Stromal cell of bone marrow (primary cell): ENCODE measurements at regions not wholly inside any gene's neighbourhood (a gene's known extent, or its start where the extent isn't known, plus 50 kb on each side); places are given as distances from the start of the nearest gene placed in this dataset.

Experiments
- DNase-seq: peaks from one replicate; pipeline ENCODE4 v3.0.0-alpha.2; 2012; ENCODE audit warnings: low read depth

DNA sequence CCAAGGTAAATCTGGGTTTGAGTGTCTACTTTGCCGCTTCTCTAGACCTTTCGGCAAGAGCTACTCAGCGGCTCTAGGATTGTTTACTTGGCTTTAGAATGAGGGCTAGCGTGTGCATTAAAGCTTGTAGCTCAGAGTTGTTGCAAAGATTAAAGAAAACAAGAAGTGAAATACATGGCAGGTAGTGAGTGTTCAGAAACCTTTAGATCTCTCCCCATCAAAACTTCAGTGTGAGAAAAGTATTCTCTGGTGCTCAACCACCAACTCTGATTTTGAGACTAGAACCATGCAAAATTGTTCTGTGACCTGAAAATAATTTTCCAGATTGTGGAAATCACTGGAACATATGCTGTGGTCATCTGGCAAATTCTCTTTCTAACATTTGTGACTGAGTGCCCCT, 512.0 kb downstream of the CMPK2 start:
- no peak for DNase-seq

- no peak for DNase-seq
Measured at GRCh38 chr2:6354546-6354945, 511.2 kb downstream of the CMPK2 start.

- DNase-seq: no peak
Measured at GRCh38 chr2:6355886-6356761, 509.6 kb downstream of the CMPK2 start.

DNA sequence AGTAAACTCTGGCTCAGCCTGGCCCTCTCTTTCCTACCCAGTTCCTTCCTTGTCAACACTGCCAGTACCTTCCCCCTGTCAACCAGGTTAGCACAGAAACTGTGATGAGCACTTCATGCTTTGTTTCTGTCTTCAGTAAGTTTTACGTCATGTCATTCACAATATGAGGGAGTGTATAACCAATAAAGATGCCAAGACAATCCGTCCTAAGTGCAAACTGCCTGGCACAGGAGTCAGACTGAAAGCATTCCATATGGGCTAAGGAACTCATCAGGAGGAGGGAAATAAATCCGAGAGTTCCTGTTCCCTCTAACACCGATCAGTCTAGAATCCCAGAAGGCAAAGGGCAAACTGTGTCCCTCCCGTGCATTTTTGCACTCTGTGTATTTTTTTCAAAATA, 507.2 kb downstream of the CMPK2 start:
- DNase-seq: no peak

DNA sequence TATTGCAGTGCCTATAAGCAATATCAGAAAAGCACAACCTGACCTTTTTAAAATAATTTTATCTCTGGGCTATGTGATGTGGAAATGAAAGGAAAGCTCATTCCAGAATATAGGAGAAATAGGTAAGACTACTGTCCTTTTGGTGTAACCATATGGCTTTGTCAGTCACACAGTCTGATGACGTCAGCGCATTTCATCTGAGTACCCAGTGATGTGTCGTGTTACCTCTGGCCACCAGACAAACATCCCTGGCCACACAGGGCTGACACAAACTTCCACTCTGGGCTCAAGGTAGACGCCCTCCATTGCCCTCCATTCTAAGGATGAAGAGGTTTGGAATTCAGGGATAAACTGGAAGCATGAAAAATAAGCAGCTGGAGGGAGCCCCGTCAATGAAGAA, 506.7 kb downstream of the CMPK2 start:
- DNase-seq: no peak

DNA sequence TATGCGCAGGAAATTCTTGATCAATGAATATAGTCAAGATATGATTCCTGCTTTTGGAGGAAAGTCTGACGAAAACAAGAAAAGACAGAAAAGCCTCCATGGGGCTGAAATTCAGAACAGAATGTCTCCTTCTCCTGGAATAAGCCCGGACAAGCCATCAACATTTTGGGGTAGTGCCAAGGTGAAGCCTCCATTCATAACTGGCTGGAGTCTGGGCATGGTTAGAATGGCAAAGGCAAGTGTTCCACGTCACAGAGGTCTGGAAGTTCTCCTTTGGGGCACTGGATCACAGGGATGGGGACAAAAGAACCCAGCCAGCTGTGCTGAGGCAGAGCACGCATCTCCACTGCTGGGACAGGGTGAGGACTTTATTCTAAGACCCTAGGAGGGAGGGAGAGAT, 505.7 kb downstream of the CMPK2 start:
- DNase-seq: no peak

GRCh38 chr2:6362671-6363450, 502.8 kb downstream of the CMPK2 start:
- DNase-seq: no peak

GRCh38 chr2:6368281-6368680, 497.4 kb downstream of the CMPK2 start:
- DNase-seq: peak; percentile 17

DNA sequence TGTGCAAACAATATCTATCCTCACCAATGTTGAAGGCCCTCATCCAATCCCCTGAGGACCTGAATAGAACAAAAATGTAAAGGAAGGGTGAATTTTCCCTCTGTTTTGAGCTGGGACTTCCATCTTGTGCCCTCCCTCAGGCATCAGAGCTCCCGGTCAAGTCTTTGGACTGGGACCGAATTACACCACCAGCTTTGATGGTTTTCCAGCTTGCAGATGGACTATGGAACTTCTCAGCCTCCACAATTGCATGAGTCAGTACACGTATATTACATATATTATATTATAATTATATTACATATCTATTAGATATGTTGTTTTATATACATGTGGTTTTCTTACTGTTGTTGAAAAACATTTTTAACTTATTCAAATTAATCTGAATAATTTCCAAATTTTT, 496.4 kb downstream of the CMPK2 start:
- DNase-seq: no peak

- no peak for DNase-seq
Measured at GRCh38 chr2:6370753-6371551, 494.8 kb downstream of the CMPK2 start.

DNA sequence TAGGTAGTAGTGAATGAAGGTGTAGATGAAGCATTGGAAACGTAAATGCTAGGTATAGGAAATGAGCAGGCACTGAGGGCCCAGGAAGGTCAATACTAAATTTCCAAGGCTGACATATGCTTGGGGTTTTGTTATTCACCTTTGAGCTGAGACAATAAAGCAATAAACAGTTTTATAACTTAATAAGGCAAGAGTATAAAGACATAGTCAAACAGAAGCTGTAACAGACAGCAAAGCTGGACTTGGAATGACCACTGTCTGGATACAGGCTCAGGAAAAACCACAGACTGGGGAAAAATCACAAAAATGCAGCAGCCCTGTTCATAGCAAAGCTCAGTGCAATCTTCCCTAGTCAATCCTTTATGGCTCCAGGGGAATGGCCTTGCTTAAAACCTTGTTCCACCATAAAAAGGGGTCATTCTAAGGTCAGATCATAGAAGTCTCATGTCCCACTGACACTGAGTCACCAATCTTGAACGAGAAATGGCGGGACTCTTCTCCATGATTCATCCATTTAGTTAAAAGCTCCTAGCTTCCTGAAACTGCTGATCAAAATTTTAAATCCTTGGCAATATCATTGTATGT, 493.3 kb downstream of the CMPK2 start:
- peak; percentile 79 for DNase-seq

GRCh38 chr2:6381326-6381725, 484.4 kb downstream of the CMPK2 start:
- DNase-seq: no peak

- DNase-seq: no peak
Measured at GRCh38 chr2:6384341-6384740, 481.4 kb downstream of the CMPK2 start.

GRCh38 chr2:6392354-6392753, 473.4 kb downstream of the CMPK2 start:
- DNase-seq: no peak

GRCh38 chr2:6392966-6393365, 472.7 kb downstream of the CMPK2 start:
- no peak for DNase-seq

DNA sequence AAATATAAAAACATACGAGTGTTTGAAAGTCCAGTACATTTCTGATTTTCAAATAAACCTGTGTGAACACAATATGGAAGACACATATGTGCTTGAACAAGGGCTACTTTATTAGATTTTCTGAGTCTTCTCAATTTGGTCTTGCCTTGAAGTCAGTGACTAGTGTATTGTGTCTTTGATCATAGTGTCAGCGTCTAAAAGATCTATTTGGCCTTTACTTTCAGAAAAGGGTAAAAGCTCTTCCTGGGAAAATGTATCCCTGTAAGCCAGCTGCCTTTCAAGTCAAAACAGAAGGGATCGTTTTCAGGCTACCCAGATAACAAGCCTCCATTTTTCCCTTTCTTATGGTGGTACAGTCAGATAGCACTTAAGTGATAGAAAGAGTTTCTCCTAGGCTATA, 471.9 kb downstream of the CMPK2 start:
- no peak for DNase-seq

GRCh38 chr2:6394276-6394675, 471.4 kb downstream of the CMPK2 start:
- no peak for DNase-seq

- no peak for DNase-seq
Measured at GRCh38 chr2:6398421-6398820, 467.3 kb downstream of the CMPK2 start.

DNA sequence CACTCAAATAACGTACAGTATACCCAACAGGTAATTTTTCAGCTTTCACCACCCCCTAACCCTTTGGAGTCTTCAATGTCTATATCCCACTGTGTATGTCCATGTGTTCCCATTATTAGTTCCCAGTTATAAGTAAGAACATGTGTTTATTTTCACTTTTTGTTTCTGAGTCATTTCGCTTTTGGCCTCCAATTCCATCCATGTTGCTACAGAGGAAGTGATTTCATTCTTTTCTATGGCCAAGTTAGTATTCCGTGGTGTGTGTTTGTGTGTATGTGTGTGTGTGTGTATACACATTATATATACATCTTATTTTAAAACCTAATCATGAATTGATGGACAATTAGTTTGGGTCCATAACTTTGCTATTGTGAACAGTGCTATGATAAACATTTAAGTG, 464.4 kb downstream of the CMPK2 start:
- no peak for DNase-seq

DNA sequence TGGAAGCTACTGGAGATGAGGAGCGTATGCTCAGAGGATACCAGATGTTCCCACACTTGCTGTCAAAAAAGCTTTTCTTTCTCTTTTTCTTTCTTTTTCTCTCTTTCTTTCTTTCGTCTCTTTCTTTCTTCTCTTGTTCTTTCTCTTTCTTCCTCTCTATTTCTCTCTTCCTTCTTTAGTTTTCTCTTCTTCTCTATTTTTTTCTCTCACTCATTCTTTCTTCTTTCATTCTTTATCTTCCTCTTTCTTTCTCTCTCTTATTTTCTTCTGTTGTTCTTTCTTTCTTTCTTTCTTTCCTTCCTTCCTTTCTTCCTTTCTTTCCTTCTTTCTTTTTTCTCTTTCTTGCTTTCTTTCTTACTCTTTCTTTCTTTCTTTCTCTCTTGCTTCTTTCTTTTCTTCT, 457.6 kb downstream of the CMPK2 start:
- no peak for DNase-seq

DNA sequence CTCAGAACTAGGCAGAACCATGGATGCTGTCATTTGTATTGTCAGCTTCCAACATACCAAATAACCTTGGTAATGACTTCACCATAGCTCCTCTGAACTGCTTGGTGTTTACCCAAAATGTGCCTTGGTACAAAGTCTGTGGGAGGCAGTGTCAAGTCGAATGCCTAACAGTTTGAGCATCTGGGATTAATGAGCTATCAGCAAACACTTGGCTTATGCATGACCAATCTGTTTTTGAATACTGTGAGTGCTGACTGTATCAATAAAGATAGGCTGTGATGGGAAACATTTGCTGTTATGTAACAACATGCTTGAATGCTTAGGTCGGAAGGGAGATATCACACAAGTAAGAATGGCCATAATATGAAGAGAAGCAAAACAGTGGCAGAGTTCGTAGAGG, 455.4 kb downstream of the CMPK2 start:
- DNase-seq: no peak

DNA sequence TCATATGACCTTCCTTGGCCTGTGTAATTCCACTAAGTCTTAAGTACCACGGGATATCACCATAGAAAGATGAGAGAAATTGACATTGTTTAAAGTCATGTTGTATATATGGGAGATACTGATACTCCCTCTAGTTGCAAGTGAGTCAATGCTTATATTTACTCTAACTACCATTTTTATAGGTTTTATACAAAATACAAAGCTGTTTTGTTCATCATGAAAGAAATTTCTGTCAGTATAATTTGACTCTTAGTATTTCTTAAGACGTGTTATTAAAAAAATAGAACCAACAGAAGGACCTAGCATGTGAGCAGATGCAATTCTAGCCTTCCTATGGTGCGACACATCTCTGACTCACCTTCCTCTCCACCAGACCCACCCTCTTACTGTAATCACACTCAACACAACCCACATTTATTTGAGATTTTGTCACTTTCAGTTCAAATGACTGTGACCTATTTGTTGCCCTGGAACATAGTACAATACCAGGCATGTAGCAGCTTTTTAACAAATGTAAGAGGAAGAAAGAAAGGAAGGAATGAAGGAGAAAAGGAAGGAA, 453.1 kb downstream of the CMPK2 start:
- DNase-seq: peak; percentile 47
